Liver (tissue), 8 donors: ENCODE measurements at regions not wholly inside any gene's neighbourhood (a gene's known extent, or its start where the extent isn't known, plus 50 kb on each side); places are given as distances from the start of the nearest gene placed in this dataset.

Source experiments
- DNase-seq: peaks from one replicate; pipeline ENCODE4 v3.0.0-alpha.2; 2017; ENCODE audit warnings: low spot score
- H3K27ac ChIP-seq, 2 donors: one replicate each; pipeline ENCODE4 v1.7.0; 2013; ENCODE audit warnings: inconsistent platforms in 2 of 2, low read length in 2 of 2, control low read depth in 1 of 2, low read depth in 1 of 2, mild to moderate bottlenecking in 1 of 2
- H3K27me3 ChIP-seq, 4 donors: one replicate each; pipeline versions ENCODE4 v1.6.1 to v1.7.0; 2013; ENCODE audit warnings: low read length in 3 of 4, inconsistent platforms in 1 of 4, mild to moderate bottlenecking in 1 of 4, moderate library complexity in 1 of 4; ENCODE audit not compliant: control insufficient read depth in 4 of 4, insufficient read depth in 4 of 4
- H3K36me3 ChIP-seq, 4 donors: one replicate each; pipeline versions ENCODE4 v1.6.1 to v1.7.0; 2013; ENCODE audit warnings: low read length in 3 of 4, mild to moderate bottlenecking in 3 of 4, low read depth in 1 of 4, moderate library complexity in 1 of 4; ENCODE audit not compliant: control insufficient read depth in 4 of 4, insufficient read depth in 3 of 4
- H3K4me1 ChIP-seq, 4 donors: one replicate each; pipeline versions ENCODE4 v1.6.1 to v1.7.0; 2013; ENCODE audit warnings: low read length in 3 of 4, mild to moderate bottlenecking in 3 of 4, moderate library complexity in 1 of 4; ENCODE audit not compliant: control insufficient read depth in 4 of 4, insufficient read depth in 4 of 4
- H3K4me3 ChIP-seq, 3 donors: one replicate each; pipeline versions ENCODE4 v1.6.1 to v1.7.0; 2013; ENCODE audit warnings: low read length in 3 of 3, control low read depth in 1 of 3, low read depth in 1 of 3, mild to moderate bottlenecking in 1 of 3
- H3K9ac ChIP-seq, 2 donors: one replicate each; pipeline ENCODE4 v1.7.0; 2013; ENCODE audit warnings: low read length in 2 of 2, mild to moderate bottlenecking in 2 of 2, moderate library complexity in 2 of 2, control low read depth in 1 of 2, low read depth in 1 of 2
- H3K9me3 ChIP-seq, 4 donors: one replicate each; pipeline versions ENCODE4 v1.6.1 to v1.7.0; 2013; ENCODE audit warnings: low read length in 3 of 4; ENCODE audit not compliant: control insufficient read depth in 4 of 4
- EGR1 ChIP-seq, 2 donors: IDR thresholded peaks; 2 replicates each; pipeline ENCODE4 v1.6.1; 2016 to 2018; ENCODE audit warnings: antibody characterized with exemption in 2 of 2, low read depth in 2 of 2
- FOXA2 ChIP-seq: IDR thresholded peaks from 2 replicates; pipeline ENCODE4 v1.6.1; 2016; ENCODE audit warnings: antibody characterized with exemption
- GABPA ChIP-seq, 2 donors: IDR thresholded peaks in 1 of 2; conservative IDR thresholded peaks in 1 of 2; 2 replicates each; pipeline ENCODE4 v1.6.1; 2016; ENCODE audit warnings: antibody characterized with exemption in 2 of 2, mild to moderate bottlenecking in 1 of 2, moderate library complexity in 1 of 2
- HNF4A ChIP-seq, 2 donors: conservative IDR thresholded peaks; 2 replicates each; pipeline ENCODE4 v1.6.1; 2016; ENCODE audit warnings: antibody characterized with exemption in 2 of 2, mild to moderate bottlenecking in 2 of 2
- HNF4G ChIP-seq: IDR thresholded peaks from 2 replicates; pipeline ENCODE4 v1.6.1; 2016; ENCODE audit warnings: antibody characterized with exemption
- JUND ChIP-seq, 2 donors: IDR thresholded peaks; 2 replicates each; pipeline ENCODE4 v1.6.1; 2016; ENCODE audit warnings: antibody characterized with exemption in 2 of 2
- RAD21 ChIP-seq, 2 donors: IDR thresholded peaks; 2 replicates each; pipeline ENCODE4 v1.6.1; 2016; ENCODE audit warnings: antibody characterized with exemption in 2 of 2, mild to moderate bottlenecking in 2 of 2
- SP1 ChIP-seq: IDR thresholded peaks from 2 replicates; pipeline ENCODE4 v1.6.1; 2018; ENCODE audit warnings: antibody characterized with exemption, mild to moderate bottlenecking
- TAF1 ChIP-seq: conservative IDR thresholded peaks from 2 replicates; pipeline ENCODE4 v1.6.1; 2016; ENCODE audit warnings: antibody characterized with exemption, mild to moderate bottlenecking
- YY1 ChIP-seq: IDR thresholded peaks from 2 replicates; pipeline ENCODE4 v1.6.1; 2016; ENCODE audit warnings: antibody characterized with exemption, mild to moderate bottlenecking
- WGBS: extraction: QIAGEN DNeasy Blood & Tissue Kit; methylation state at CpG from one replicate; pipeline ENCODE4 v1.1.7; 2013; 5-methylcytosine and 5-hydroxymethylcytosine counted together
- TF ChIP-seq, protein P1 (sequence below): IDR thresholded peaks from 2 replicates; pipeline ENCODE4 v1.6.1; 2016; ENCODE audit warnings: antibody characterized with exemption
- TF ChIP-seq, protein P2 (sequence below): IDR thresholded peaks from 2 replicates; pipeline ENCODE4 v1.6.1; 2016; ENCODE audit warnings: antibody characterized with exemption, mild to moderate bottlenecking
- TF ChIP-seq, protein P3 (sequence below): fragments of 150-350 bp; IDR thresholded peaks from 2 replicates; pipeline ENCODE4 v1.5.1; 2017; ENCODE audit warnings: improper control_type of control experiment, low read depth, low read length; ENCODE audit not compliant: missing input control
- TF ChIP-seq, protein P4 (sequence below): IDR thresholded peaks from 2 replicates; pipeline ENCODE4 v1.6.1; 2016; ENCODE audit warnings: antibody characterized with exemption
- donor health status: healthy.
- donor health status: healthy.
- donor health status: healthy.
- donor health status: healthy.
- donor health status: healthy.

DNA sequence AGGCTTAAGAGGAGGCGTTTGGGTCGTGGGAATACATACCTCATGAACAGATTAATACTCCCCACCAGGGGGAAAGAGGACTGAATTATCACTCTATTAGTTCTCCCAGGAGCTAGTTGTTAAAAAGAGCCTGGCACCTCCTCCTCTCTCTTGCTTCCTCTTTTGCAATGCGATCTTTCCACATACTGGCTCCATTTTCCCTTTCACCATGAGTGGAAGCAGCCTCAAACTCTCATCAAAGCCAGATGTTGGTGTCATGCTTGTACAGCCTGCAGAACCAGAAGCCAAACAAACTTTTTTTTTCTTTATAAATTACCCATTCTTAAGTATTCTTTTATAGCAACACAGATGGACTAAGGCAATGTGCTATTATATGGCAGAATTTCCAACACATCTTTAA is 258.5 kb downstream of the FAM76B start:
- Histone ChIP-seq H3K4me1 (no peaks in the 10 kb centered on the region), H3K9ac (no peak overlapping the region), H3K4me3 (no peak overlapping the region), H3K9me3 (no peaks in the 10 kb centered on the region), H3K27me3 (no peaks in the 10 kb centered on the region), H3K36me3 (no peaks in the 10 kb centered on the region), H3K27ac (no peak overlapping the region)
- WGBS, result 87% methylated on average over 3 of the region's 3 CpGs
- DNase-seq, result no peak
- TF ChIP-seq, protein P1, sequence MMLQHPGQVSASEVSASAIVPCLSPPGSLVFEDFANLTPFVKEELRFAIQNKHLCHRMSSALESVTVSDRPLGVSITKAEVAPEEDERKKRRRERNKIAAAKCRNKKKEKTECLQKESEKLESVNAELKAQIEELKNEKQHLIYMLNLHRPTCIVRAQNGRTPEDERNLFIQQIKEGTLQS, result no peak
- TF ChIP-seq, protein P2, sequence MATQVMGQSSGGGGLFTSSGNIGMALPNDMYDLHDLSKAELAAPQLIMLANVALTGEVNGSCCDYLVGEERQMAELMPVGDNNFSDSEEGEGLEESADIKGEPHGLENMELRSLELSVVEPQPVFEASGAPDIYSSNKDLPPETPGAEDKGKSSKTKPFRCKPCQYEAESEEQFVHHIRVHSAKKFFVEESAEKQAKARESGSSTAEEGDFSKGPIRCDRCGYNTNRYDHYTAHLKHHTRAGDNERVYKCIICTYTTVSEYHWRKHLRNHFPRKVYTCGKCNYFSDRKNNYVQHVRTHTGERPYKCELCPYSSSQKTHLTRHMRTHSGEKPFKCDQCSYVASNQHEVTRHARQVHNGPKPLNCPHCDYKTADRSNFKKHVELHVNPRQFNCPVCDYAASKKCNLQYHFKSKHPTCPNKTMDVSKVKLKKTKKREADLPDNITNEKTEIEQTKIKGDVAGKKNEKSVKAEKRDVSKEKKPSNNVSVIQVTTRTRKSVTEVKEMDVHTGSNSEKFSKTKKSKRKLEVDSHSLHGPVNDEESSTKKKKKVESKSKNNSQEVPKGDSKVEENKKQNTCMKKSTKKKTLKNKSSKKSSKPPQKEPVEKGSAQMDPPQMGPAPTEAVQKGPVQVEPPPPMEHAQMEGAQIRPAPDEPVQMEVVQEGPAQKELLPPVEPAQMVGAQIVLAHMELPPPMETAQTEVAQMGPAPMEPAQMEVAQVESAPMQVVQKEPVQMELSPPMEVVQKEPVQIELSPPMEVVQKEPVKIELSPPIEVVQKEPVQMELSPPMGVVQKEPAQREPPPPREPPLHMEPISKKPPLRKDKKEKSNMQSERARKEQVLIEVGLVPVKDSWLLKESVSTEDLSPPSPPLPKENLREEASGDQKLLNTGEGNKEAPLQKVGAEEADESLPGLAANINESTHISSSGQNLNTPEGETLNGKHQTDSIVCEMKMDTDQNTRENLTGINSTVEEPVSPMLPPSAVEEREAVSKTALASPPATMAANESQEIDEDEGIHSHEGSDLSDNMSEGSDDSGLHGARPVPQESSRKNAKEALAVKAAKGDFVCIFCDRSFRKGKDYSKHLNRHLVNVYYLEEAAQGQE, result no peak
- TF ChIP-seq TAF1, result no peak
- no peak for TF ChIP-seq YY1
- no peak for TF ChIP-seq JUND (IDR thresholded peaks at IDR 0.05)
- TF ChIP-seq RAD21 (IDR thresholded peaks at IDR 0.05), result no peak
- TF ChIP-seq, protein P3, sequence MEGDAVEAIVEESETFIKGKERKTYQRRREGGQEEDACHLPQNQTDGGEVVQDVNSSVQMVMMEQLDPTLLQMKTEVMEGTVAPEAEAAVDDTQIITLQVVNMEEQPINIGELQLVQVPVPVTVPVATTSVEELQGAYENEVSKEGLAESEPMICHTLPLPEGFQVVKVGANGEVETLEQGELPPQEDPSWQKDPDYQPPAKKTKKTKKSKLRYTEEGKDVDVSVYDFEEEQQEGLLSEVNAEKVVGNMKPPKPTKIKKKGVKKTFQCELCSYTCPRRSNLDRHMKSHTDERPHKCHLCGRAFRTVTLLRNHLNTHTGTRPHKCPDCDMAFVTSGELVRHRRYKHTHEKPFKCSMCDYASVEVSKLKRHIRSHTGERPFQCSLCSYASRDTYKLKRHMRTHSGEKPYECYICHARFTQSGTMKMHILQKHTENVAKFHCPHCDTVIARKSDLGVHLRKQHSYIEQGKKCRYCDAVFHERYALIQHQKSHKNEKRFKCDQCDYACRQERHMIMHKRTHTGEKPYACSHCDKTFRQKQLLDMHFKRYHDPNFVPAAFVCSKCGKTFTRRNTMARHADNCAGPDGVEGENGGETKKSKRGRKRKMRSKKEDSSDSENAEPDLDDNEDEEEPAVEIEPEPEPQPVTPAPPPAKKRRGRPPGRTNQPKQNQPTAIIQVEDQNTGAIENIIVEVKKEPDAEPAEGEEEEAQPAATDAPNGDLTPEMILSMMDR, result no peak
- no peak for TF ChIP-seq EGR1 (IDR thresholded peaks at IDR 0.05; ENCODE audit: low read depth in 2 of 2)
- no peak for TF ChIP-seq SP1
- TF ChIP-seq HNF4G, result no peak
- TF ChIP-seq FOXA2, result no peak

DNA sequence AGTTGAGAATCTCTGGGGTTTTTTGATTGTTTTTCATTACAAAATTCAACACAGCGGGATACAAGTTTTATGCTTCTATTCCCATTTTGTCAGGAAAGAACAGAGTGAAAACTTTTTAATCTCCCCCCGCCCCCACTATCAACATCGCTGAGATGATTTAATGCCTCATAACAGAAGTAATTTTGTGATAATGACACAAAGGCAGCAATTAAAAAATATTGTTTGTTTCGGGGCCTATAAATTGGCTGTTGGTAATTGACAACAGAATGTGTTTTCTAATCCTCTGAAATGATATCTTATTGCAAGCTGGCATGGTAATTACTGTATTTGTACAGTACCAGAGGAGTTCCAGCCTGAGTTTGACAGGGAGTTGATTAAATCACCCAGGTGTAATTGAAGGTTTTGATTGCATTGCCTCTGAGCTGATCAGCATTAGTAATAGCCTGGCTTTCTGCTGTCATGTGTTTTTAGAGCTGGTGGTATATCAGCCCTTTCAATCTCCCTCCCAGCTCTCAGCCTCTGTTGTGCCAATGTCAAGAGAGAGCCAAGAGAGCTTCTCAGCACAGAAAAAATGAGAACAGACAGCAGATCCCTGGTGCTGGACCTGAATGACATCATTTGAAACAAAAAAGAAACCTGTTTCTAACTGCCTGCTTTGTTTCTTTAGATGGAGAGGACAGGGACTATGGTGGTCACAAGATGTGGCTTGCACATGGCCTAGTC is 265.1 kb downstream of the FAM76B start:
- WGBS, result 90% methylated on average over 4 of the region's 4 CpGs
- Histone ChIP-seq H3K27ac (no peak overlapping the region), H3K9me3 (no peaks in the 10 kb centered on the region), H3K36me3 (no peaks in the 10 kb centered on the region), H3K27me3 (no peaks in the 10 kb centered on the region), H3K4me1 (no peaks in the 10 kb centered on the region), H3K9ac (no peak overlapping the region), H3K4me3 (no peak overlapping the region)
- no peak for DNase-seq
- TF ChIP-seq GABPA (IDR thresholded peaks at IDR 0.05 in 1 of 2, conservative IDR thresholded peaks at IDR 0.05 in 1 of 2), result no peak

DNA sequence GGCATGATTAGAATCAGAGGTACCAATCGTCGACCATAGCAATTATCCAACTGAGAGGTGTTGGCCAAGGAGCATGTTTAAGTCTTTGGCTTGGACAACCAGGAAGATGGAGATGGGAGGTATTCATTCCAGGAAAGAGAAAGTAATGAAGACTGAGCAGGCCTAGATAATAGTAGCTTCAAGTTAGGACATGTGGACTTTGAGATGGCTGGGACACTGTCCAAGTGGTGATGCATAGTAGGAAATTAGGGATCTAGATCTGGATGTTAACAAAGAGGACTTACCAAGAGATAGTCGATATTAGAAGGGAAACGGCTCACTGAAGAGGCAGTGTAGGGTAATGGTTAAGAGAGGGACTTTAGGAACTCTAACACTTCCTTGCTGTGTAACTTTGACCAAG is 266.7 kb downstream of the FAM76B start:
- H3K36me3 ChIP-seq, result no peaks in the 10 kb centered on the region
- peak; percentile 17 to 32 for TF ChIP-seq HNF4A (conservative IDR thresholded peaks at IDR 0.05)
- TF ChIP-seq, protein P4, sequence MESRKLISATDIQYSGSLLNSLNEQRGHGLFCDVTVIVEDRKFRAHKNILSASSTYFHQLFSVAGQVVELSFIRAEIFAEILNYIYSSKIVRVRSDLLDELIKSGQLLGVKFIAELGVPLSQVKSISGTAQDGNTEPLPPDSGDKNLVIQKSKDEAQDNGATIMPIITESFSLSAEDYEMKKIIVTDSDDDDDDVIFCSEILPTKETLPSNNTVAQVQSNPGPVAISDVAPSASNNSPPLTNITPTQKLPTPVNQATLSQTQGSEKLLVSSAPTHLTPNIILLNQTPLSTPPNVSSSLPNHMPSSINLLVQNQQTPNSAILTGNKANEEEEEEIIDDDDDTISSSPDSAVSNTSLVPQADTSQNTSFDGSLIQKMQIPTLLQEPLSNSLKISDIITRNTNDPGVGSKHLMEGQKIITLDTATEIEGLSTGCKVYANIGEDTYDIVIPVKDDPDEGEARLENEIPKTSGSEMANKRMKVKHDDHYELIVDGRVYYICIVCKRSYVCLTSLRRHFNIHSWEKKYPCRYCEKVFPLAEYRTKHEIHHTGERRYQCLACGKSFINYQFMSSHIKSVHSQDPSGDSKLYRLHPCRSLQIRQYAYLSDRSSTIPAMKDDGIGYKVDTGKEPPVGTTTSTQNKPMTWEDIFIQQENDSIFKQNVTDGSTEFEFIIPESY, result no peak
- H3K9ac ChIP-seq, result no peak overlapping the region
- 93% methylated on average over 4 of the region's 4 CpGs for WGBS
- no peaks in the 10 kb centered on the region for H3K27me3 ChIP-seq
- no peaks in the 10 kb centered on the region for H3K9me3 ChIP-seq
- no peak overlapping the region for H3K27ac ChIP-seq
- no peak overlapping the region for H3K4me3 ChIP-seq
- H3K4me1 ChIP-seq, result no peaks in the 10 kb centered on the region
- no peak for DNase-seq
